ENCODE measurements at regions not wholly inside any gene's neighbourhood (a gene's known extent, or its start where the extent isn't known, plus 50 kb on each side); places are given as distances from the start of the nearest gene placed in this dataset.

GRCh38 chr3:168884353-168884903, 779.1 kb downstream of the MECOM start:
- DNase-seq (ENCODE audit: insufficient read length) (no peak), FAIRE-seq (no peak)

GRCh38 chr3:168883145-168883544, 780.4 kb downstream of the MECOM start:
- DNase-seq (ENCODE audit: insufficient read length) (no peak), FAIRE-seq (no peak)
- no peak for TF ChIP-seq POLR2AphosphoS5 (IDR thresholded peaks at IDR 0.05; ENCODE audit: low read depth, low read length)
- TF ChIP-seq POLR2A (IDR thresholded peaks at IDR 0.05; ENCODE audit: low read depth, low read length) = no peak
- TF ChIP-seq TAF1 (IDR thresholded peaks at IDR 0.05; ENCODE audit: borderline replicate concordance, low read depth, low read length) = no peak

More at GRCh38 chr3:168884353-168884903, 779.1 kb downstream of the MECOM start:
- TF ChIP-seq POLR2AphosphoS5 (IDR thresholded peaks at IDR 0.05; ENCODE audit: low read depth, low read length) = no peak
- TF ChIP-seq POLR2A (IDR thresholded peaks at IDR 0.05; ENCODE audit: low read depth, low read length) = no peak
- no peak for TF ChIP-seq TAF1 (IDR thresholded peaks at IDR 0.05; ENCODE audit: borderline replicate concordance, low read depth, low read length)

GRCh38 chr3:168881804-168882203, 781.7 kb downstream of the MECOM start:
- TF ChIP-seq TAF1 (IDR thresholded peaks at IDR 0.05; ENCODE audit: borderline replicate concordance, low read depth, low read length) (no peak), POLR2A (IDR thresholded peaks at IDR 0.05; ENCODE audit: low read depth, low read length) (no peak), POLR2AphosphoS5 (IDR thresholded peaks at IDR 0.05; ENCODE audit: low read depth, low read length) (no peak)
- DNase-seq (ENCODE audit: insufficient read length) (no peak), FAIRE-seq (no peak)

GRCh38 chr3:168878655-168879054, 782.9 kb upstream of the GOLIM4 start:
- no peak for DNase-seq (ENCODE audit: insufficient read length)
- FAIRE-seq = no peak
- TF ChIP-seq TAF1 (IDR thresholded peaks at IDR 0.05; ENCODE audit: borderline replicate concordance, low read depth, low read length) (no peak), POLR2AphosphoS5 (IDR thresholded peaks at IDR 0.05; ENCODE audit: low read depth, low read length) (no peak), POLR2A (IDR thresholded peaks at IDR 0.05; ENCODE audit: low read depth, low read length) (no peak)

DNA sequence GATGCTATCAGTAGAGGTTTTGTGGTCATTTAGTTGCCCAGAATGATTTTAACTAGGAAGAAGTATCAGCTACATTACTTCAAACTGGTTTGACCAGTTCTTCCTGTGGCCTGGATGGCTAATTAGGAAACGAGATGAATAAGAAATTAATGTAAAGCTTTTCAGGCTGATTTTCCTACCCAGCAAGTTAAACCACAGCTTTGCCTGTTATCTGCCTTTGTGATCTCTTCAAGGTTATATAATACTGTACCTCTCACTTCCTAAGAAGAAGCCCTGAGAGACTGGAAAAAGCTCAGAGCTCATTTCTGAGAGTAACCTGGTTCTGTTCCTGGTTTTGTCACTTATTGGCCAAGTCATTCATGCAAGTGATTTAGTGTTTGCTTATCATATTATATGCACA, 782.2 kb upstream of the GOLIM4 start:
- no peak for TF ChIP-seq POLR2A (IDR thresholded peaks at IDR 0.05; ENCODE audit: low read depth, low read length)
- no peak for TF ChIP-seq TAF1 (IDR thresholded peaks at IDR 0.05; ENCODE audit: borderline replicate concordance, low read depth, low read length)
- no peak for TF ChIP-seq POLR2AphosphoS5 (IDR thresholded peaks at IDR 0.05; ENCODE audit: low read depth, low read length)
- FAIRE-seq = no peak
- no peak for DNase-seq (ENCODE audit: insufficient read length)

DNA sequence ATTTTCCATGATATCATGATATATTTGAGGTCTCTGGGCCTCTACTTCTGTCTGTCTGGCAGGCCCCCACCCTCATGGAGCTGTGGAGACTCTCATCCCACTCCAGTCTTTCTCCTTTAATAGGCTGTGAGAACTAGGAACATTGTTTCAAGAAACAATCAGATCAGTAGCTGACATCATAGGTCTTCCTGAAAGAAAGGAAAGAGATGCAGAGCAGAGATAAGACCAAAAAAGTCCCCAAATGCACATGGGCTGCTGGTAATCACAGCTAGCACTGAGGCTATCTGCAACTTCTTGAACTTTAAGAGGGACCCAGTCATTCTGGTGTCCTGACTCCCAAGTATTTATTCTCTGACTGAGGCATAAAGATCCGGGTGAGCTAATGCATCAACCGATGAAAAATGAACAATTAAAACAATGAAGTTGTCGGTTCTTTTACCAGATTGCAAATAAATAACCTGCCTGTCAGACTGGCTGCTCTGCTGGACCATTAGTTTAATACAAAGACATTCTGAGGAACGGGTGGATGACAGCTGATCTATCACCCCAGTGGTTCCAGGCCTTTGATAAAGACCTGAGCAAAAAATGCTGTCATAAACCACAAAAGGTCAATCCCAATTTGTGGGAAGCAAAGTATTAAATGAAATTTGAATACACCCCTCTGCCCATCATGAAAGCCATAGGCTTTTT, 780.8 kb upstream of the GOLIM4 start:
- no peak for DNase-seq (ENCODE audit: insufficient read length)
- TF ChIP-seq POLR2A (IDR thresholded peaks at IDR 0.05; ENCODE audit: low read depth, low read length) (no peak), TAF1 (IDR thresholded peaks at IDR 0.05; ENCODE audit: borderline replicate concordance, low read depth, low read length) (no peak), POLR2AphosphoS5 (IDR thresholded peaks at IDR 0.05; ENCODE audit: low read depth, low read length) (no peak)
- FAIRE-seq = no peak

DNA sequence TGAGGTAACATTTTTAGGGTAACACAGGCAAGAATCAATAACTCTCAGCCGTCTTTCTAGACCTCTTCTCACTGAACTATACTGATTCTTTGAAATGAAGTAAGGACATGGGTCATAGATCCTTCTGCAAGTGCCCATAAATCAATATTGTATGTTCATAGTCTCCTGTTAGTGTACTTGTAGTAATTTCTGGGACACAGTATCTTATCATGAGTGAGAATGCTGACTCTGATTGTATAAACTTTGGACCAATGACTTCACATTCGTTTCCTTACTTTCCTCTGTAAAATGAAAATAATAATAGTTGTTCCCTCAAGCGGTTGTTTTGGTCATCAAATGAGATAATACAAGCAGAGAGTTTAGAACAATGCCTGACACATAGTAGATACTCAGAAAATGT, 777.1 kb upstream of the GOLIM4 start:
- DNase-seq (ENCODE audit: insufficient read length) (no peak), FAIRE-seq (no peak)
- TF ChIP-seq POLR2AphosphoS5 (IDR thresholded peaks at IDR 0.05; ENCODE audit: low read depth, low read length) (no peak), POLR2A (IDR thresholded peaks at IDR 0.05; ENCODE audit: low read depth, low read length) (no peak), TAF1 (IDR thresholded peaks at IDR 0.05; ENCODE audit: borderline replicate concordance, low read depth, low read length) (no peak)

DNA sequence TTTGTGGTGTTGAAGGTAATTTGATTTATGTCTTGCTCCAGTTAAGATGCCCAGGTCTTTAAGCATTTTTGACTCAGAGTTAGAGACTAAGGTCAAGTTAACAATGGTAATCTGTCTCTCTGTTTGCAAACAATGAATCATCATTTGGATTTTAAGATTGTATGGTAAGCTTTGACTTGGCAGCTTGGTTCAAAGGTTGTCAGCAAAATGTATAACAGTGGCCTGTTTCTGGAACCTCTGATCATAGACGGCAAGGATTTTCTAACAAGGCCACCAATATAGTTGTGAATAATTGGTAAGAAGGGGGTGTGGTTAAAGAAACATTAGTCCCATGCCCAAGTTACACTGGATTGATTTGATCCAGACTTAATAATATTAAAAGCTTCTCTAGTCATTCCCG, 775.2 kb upstream of the GOLIM4 start:
- FAIRE-seq (no peak), DNase-seq (ENCODE audit: insufficient read length) (no peak)
- TF ChIP-seq POLR2AphosphoS5 (IDR thresholded peaks at IDR 0.05; ENCODE audit: low read depth, low read length) (no peak), TAF1 (IDR thresholded peaks at IDR 0.05; ENCODE audit: borderline replicate concordance, low read depth, low read length) (no peak)

GRCh38 chr3:168865022-168865551, 769.4 kb upstream of the GOLIM4 start:
- TF ChIP-seq TAF1 (IDR thresholded peaks at IDR 0.05; ENCODE audit: borderline replicate concordance, low read depth, low read length) (no peak), POLR2A (IDR thresholded peaks at IDR 0.05; ENCODE audit: low read depth, low read length) (no peak), POLR2AphosphoS5 (IDR thresholded peaks at IDR 0.05; ENCODE audit: low read depth, low read length) (no peak)
- FAIRE-seq (no peak), DNase-seq (ENCODE audit: insufficient read length) (no peak)

- peak; percentile 17 for FAIRE-seq
- DNase-seq (ENCODE audit: insufficient read length) = no peak
- no peak for TF ChIP-seq TAF1 (IDR thresholded peaks at IDR 0.05; ENCODE audit: borderline replicate concordance, low read depth, low read length)
- TF ChIP-seq POLR2AphosphoS5 (IDR thresholded peaks at IDR 0.05; ENCODE audit: low read depth, low read length) = no peak
- TF ChIP-seq POLR2A (IDR thresholded peaks at IDR 0.05; ENCODE audit: low read depth, low read length) = no peak
These were observed 768.6 kb upstream of the GOLIM4 start for GRCh38 chr3:168864107-168865021.

- FAIRE-seq (no peak), DNase-seq (ENCODE audit: insufficient read length) (no peak)
- TF ChIP-seq TAF1 (IDR thresholded peaks at IDR 0.05; ENCODE audit: borderline replicate concordance, low read depth, low read length) (no peak), POLR2AphosphoS5 (IDR thresholded peaks at IDR 0.05; ENCODE audit: low read depth, low read length) (no peak), POLR2A (IDR thresholded peaks at IDR 0.05; ENCODE audit: low read depth, low read length) (no peak)
These were observed 767.8 kb upstream of the GOLIM4 start for GRCh38 chr3:168863561-168863960.
